GM12873 (cell line): ENCODE measurements at regions not wholly inside any gene's neighbourhood (a gene's known extent, or its start where the extent isn't known, plus 50 kb on each side); places are given as distances from the start of the nearest gene placed in this dataset.

Experiments used
- CTCF ChIP-seq: IDR thresholded peaks from 2 replicates; pipeline ENCODE4 v1.5.1; 2012; ENCODE audit warnings: low read depth, mild to moderate bottlenecking, moderate library complexity, low read length, control low read depth; ENCODE audit not compliant: insufficient read depth; ENCODE audit errors: missing control alignments

- no peak for TF ChIP-seq CTCF
These were observed 154.1 kb downstream of the GALC start for GRCh38 chr14:87838931-87839330.

GRCh38 chr14:87837296-87837695 is 155.7 kb downstream of the GALC start:
- no peak for TF ChIP-seq CTCF

- no peak for TF ChIP-seq CTCF
These were observed 158.4 kb downstream of the GALC start for GRCh38 chr14:87834594-87834993.

GRCh38 chr14:87833026-87833425 is 160.0 kb downstream of the GALC start:
- TF ChIP-seq CTCF, result no peak

GRCh38 chr14:87830443-87831096 is 162.4 kb downstream of the GALC start:
- no peak for TF ChIP-seq CTCF

- TF ChIP-seq CTCF, result no peak
These were observed 163.4 kb downstream of the GALC start for GRCh38 chr14:87829543-87829942.

GRCh38 chr14:87824266-87824665 is 168.7 kb downstream of the GALC start:
- TF ChIP-seq CTCF, result no peak

- no peak for TF ChIP-seq CTCF
These were observed 176.6 kb downstream of the GALC start for GRCh38 chr14:87816416-87816815.
